ENCODE measurements at regions not wholly inside any gene's neighbourhood (a gene's known extent, or its start where the extent isn't known, plus 50 kb on each side); places are given as distances from the start of the nearest gene placed in this dataset.

DNA sequence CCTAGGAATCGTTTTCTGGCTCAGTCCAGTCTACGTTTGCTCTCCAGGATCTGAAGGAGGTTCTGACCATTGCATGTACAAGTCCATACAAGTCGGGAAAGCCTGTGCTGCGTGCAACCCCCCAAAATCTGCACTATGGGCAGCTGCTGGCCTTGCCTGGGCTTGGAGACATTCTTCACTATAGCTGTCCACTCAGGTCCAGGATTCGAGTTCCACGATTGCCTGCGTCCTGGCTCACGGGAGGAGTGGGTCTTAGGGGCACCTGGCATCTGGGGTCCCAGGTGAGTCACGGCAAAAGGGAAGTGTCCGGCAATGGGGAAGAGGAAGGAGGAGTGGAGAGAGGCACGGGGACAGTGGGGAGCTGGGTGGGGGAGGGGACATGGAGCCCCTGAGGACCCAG, 563.0 kb downstream of the BRD1 start:
- no peak for DNase-seq (ENCODE audit: low read depth)

DNA sequence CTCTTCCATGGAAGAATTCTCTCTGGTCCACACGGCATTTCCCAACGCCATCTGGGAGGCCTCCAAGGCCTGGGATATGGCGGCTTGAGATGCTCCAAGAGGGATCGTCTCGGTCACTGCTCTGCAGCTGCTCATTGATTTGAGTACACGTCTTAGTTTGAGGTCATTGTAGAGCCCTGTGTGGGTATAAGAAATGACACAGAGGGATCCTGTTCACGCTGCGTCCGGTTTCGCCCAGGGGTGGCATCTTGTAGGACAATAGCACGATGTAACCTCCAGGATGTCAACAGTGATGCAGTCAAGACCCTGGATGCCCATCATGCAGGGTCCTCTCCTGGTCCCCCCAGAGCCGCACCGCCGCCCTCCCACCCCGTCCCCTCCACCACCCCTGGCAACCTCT, 564.6 kb downstream of the BRD1 start:
- no peak for DNase-seq (ENCODE audit: low read depth)

DNA sequence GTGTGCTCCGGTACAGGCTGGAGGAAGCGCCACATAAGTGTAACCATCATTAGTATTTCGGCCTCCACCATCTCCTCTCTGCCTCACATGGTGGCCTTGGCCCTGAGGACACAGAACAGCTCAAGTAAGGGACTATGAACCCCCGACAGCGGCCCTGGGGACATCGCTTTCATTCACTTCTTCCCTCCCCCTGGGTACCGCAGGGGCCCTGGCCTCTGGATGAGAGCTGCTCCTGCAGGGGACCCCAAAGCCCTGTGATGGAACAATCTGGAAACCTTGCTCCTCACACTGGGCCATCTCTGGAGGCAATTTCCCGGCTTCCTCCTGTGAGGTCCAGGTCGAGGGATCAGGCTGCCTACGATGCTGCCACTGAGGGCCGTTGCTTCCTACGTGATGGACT, 565.5 kb downstream of the BRD1 start:
- DNase-seq (ENCODE audit: low read depth): no peak

DNA sequence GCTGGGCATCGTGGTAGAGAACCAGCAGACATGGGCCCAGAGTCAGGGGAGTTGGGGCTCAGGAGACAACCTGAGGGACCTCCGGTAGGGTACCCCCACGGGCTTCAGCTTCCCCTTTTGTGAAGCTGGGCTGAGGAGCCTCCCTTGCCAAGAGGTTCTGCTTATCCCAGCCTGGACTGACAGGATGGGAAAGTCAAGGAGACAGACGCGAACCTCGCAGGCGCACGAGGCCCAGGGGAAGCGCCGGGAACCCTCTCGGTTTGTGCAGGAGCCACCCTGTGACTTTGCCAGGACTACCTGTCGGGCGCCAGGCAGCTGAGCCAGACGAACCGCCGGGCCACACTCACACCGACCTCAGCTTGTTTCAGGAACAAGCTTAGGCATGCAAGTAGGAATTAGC, 566.1 kb downstream of the BRD1 start:
- no peak for DNase-seq (ENCODE audit: low read depth)

DNA sequence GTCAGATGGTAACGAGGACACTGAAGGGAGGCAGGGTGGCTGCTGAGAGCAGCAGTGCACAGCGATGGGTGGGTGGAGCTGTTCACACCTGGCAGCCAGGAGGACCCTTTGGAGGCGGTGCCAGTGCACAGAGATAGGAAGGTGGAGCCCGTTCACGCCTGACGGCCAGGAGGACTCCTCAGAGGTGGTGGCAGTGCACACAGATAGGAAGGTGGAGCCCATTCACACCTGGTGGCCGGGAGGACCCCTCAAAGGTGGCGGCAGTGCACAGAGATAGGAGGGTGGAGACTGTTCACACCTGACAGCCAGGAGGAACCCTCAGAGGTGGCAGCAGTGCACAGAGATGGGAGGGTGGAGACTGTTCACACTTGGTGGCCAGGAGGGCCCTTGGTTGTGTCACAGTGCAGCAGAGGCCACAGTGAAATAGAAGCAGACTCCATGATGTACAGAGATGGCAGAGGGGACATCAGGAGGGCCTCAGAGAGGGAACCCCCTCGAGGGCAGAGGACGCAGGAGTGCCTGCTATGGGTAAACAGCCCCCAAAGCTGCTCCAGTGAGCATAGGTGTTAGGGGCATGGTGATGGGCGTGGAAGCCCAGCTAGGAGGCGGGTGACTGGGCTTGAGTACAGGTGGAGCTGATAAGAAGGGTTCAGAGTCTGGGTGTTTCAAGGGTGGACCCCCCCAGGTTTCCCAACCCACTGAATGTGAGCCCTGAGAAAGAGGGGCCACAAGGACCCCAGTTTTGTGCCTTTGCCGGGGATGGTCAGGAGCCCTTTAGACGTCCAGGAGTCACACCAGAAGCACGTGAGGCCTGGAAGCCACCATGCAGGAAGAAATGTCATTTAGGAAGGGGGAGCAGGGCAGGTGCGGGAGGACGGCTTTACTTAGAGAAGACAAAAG, 566.7 kb downstream of the BRD1 start:
- no peak for DNase-seq (ENCODE audit: low read depth)

DNA sequence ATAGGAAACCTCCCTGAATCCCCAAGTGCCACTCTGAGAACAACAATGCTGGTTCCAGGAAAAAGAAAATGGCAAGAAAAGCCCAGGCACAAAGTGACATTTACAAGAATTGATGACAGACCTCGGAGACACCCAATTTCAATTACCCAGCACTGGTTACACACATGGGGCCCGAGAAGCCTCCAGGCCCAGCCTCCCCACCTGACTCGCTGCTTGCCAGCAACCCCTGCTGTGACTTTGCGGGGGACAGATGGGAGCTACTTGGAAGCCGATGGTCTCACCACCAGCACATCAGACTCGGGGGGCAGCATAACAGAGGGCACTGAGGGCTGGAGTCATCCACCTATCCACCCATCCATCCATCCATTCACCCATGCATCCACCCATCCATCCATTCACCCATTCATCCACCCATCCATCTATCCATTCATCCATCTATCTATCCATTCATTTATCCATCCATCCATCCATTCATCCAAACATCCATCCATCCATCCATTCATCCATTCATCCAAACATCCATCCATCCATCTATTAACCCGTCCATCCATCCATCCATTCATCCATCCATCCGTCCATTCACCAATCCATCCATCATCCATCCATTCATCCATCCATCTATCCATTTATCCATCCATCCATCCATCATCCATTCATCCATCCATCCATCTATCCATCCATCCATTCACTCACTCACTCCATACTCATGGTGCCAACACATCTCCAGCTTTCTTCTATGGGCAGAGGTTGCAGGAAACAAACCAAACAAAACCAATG, 567.6 kb downstream of the BRD1 start:
- no peak for DNase-seq (ENCODE audit: low read depth)

DNA sequence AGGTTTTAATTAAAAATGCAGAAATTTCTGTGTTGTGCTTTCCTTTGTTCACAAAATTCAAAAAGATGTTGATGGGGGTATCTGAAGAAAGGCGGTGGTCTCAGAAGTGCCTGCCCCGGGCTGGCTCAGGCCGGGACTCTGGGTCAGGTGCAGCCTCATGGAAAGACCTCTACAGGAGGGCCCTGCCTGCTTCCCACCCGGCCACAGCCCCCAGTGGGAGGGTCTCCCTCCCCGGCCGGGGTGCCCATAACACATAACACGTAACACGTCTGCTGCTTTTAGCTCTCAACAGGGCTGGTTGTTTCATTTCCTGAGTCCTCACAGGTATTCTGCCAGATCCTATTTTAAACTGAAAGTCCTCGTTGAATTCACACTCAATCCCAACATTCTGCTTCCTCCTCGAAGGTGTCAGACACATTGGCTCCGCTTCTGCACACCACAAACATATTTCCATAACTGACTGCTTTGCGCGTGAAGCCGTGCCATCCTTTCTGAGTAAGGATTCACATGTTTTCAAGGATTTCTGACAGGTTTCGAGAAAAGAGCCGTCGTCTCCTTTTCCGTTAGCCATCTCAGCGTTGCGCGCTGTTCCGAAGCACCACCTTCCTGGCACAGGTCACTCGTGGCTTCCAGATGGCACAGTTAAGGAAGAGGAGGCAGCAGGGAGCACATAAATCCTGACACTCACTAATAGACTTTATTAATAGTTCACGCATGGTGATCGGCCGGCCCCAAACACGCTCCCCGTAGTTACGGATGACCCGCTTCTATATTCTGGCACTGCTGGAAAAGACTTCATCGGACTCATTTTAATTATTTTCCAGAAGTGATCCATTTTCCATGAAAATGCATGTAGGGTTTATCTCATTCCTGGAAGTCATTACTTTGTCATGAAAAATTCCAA, 569.3 kb downstream of the BRD1 start:
- DNase-seq (ENCODE audit: low read depth): no peak

DNA sequence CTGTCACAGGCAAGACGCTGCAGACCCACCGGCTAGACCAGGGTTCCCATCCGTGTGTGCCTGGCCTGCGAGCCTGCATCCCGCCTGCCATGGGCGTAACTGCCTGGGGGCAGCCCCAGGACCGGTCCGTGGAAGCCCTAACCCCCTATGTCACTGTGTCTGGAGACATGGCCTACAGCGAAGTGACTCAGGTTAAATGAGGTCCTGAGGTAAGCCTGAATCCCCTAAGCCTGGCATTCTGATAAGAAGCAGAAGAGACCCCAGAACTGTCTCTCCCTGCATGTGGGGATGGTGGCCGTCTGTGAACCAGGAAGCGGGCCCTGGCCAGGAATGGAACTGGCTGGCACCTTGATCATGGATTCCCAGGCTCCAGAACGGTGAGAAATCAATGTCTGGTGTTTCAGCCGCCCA, 570.1 kb downstream of the BRD1 start:
- no peak for DNase-seq (ENCODE audit: low read depth)

DNA sequence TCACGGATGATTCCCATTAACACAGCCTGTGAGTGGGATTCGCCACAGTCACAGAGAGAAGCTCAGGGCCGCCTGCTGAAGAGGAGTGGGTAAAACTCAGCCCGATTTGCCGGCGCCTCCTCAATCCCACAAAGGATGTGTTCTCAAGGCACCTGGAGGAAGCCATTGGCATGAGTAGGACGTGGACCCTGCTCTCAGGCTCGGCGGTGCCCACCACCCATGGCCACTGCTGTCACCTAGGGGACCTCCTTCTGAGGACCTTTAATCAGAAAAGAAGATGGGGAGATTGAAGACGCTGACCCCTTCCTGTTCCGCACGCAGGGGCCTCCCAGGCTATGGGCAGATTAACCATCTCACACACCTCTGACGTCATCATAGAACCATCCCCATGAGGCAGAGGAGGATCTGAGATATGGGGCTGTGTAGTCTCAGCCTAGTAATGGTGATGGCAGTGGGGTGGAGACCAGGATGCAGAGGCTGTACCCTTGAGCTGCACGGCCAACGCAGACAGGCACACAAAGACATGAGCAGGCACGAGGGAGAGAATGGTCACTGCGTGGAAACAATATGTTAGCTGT, 571.8 kb downstream of the BRD1 start:
- peak; percentile 31 for DNase-seq (ENCODE audit: low read depth)

DNA sequence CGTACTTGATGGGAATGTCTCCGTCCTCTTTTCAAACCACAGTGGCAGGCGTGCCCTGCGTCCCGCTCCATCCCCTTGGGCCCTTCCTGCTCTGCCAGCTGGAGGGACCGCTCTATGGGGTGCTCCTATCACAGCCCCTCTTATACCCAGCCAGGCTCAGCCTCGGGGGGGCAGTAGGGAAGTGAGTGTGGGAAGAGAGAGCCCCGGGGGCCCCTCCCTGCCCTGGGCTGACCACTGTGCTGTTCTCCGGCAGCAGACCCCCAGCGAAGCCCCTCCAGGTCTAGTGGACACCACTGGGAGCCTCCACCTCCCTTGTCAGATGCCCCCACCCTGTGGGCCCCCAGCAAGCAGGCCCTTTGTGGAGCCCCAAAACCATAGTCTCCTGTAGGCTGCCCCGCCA, 572.5 kb downstream of the BRD1 start:
- no peak for DNase-seq (ENCODE audit: low read depth)

DNA sequence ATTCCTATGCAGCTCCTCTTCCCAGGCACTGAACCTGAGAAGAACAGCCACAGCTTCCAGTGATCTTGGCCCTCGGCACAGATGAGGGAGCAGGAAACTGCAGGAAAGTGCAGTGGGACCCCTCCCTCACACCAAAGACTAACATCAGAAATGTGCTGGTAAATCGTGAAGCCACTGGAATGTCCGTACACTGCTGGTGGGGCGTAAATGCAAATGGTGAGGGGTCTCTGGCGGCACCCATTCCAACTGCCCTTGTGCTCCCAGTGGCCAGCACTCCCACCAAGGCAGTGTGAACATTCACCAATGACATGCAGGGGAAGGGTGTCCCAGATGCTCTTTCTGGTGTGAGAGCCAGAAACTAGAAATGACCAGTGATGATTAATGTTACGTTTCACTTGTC, 574.0 kb downstream of the BRD1 start:
- DNase-seq (ENCODE audit: low read depth): no peak

DNA sequence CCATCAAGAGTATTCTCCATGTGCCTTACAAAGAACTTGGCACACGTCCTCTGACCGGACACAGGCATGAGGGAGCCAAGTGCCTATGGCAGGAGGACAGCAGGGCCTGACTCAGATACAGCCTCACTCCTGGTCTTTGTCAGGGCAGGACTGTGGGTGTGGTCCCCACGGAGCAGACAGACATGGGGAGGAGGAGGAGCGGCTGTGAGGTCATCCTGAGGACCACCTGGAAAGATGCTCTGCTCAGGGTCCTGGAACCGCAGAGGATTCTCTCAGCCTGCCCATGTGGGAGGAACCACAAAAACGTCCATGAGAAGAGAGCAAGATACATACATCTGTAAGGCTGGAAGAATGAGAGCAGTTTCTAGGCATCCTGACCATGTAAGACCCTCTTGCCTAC, 576.3 kb downstream of the BRD1 start:
- DNase-seq (ENCODE audit: low read depth): no peak

DNA sequence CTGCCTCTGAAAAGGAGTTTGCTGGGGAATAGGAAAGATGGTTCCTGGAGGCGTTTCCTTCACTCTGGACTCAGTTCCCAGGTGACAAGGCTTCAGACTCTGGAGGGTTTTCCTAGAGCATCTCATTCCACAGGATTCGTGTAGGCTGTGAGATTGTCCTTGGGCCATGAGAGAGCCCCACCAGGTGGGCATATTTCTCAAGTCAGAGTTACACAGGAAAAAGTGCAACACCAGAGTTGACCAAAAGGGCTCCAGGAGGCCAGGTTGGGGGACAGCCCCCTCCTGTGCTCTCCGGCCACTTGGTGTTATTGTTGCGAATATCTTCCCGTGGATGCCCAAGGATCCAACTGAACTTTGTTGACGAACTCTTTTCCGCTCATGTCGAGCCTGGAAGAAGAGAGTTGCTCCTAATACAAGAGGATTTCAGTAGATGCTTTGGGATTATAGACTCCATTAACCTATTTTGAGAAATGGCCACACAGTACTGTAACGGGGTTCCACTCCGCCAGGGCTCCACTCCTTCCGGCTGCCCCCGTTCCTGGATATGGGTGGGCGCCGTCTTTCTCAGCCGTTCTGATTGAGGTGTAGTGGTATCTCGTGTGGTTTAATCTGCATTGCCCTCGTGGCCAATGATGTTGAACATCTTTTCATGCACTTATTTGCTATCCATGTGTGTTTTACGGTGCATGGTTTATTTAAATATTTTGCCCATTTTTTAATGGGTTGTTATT, 580.3 kb downstream of the BRD1 start:
- DNase-seq (ENCODE audit: low read depth): no peak

DNA sequence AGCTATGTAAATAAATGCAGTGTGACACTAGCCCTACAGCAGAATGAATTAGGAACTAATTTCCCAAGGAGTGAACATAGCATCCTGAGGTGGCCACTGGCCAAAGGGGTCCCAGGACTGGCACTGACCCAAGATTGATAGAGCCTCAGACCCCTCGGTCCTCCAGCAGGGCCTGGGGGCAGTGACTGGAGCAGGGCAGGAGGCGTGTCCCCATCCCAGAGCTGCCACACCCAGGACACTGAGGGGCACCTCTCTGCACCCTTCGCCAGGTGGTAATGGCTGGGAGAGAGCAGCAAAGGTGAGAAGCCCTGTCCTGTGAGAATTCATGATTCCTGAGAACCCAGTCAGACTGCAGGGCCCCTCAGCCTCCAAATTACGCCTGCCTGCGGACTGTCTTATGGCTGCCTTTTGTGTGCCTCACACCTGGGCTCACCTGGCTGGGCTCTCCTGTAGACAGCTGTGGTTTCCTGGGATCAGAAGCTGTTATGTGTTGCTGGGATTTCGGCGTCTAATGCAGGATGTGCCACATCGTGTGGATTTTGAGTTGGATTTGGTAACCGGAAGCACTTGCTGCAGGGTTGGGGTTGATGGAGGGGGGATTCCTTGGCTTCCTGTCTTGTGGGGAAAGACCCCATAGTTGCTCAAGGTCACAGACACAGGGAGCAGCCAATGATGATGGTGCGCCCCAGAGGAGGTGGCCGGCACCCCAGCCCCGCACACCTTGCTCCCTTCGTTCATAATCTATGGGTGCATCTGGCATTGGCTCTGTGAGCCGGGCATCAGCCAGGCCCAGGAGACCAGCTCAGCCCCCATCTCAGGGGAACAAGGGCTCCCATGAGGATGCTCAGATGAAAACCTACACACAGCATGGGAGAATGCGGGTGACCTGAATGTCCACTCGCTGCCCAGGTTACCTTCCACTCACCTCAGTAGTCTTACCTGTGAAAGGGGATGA, 582.9 kb downstream of the BRD1 start:
- DNase-seq (ENCODE audit: low read depth): no peak

DNA sequence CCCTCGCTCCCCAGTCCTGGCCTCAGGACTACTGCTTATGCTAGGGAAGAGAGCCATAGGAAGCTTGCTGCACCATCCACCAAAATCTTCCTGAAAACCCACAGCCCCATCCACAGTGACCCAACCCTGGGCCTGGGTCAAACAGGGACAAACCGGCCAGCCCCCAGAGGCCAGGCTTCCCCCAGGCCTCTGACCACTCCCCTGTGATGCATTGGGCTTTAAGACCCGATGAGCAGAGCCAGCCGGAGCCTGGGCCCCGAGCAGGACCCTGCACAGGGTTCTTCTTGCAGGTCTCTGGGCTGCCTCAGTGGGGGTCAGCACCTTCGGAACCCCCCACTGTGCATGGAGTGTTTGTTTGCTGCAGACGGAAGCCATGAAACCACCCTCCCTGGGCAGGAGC, 583.7 kb downstream of the BRD1 start:
- no peak for DNase-seq (ENCODE audit: low read depth)

DNA sequence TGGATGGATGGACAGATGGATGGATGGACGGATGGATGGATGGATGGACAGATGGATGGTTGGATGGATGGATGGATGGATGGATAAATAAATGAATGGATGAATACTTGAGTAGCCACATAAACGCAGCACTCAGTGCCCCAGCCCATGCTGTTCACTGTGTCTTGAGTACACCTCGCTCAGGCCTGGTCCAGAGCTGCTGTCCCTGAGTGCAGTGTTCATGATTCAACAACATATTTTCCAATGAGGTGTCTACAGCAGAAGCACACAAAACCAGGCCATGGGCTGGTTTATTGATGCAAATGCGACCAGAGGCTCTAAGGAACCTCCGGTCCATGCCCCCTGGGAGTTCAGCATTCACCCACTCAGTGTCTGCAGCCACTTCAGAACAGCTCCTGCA, 584.3 kb downstream of the BRD1 start:
- no peak for DNase-seq (ENCODE audit: low read depth)

DNA sequence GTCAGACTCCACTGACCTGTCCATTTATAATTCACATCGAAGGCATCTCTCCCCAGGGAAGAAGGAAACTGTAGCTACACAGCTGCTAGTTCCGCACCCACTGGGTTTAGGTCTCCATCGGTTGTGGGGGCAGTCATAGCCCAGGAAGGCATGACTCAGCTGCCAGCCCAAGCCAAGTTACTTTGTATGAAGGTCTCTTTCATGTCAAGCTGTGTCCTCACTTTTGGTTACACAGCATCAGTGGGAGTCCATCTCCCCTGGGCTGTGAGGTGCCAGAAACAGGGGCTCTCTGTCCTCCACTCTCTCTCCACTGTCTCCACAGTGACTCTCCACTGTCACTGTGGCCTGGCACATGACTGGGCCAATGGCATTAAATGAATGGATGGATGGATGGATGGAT, 585.2 kb downstream of the BRD1 start:
- DNase-seq (ENCODE audit: low read depth): no peak

DNA sequence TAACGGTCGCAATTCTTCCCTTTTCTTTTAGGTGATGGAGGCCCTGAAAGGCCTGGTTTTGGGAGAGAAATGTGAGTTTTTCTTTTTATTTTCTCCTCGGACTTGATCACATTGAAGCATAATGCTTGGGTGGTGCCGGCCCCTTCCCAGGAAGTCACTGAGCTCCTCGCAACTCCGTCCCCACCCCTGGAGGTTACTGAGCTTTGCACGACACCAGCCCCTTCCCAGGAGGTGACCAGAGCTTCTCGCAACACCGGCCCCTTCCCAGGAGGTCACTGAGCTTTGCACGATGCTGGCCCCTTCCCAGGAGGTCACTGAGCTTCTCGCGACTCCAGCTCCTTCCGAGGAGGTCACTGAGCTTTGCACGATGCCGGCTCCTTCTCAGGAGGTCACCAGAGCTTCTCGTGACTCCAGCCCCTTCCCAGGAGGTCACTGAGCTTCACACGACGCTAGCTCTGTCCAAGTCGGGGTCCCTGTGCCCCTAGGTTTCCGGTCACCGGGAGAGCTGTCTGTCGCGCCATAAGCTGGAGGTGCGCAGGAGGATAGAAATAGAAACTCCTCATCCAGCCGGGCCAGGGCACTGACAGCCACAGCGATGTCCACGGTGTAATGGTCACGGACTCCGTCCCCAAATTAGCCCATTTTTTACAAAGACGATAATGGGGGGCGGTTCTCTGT, 586.4 kb downstream of the BRD1 start:
- DNase-seq (ENCODE audit: low read depth): no peak

DNA sequence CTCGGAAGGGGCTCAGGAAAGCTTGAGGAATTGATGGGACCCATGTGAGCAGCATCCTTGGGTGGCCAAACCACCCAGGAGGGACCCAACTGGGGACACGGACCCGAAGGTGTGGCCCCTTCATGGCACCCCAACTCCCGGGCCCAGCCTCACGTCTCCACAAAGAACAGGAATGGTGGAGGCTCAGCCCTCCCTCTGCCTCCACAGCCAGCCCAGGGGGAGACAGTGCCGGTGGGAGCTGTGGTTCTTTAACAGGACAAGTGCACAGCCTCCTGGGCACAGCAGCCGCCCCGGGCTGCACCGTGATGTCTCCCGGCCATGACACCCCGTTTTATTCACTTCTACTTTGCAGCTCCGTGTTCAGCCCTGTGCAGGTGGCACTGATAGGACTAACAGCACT, 587.2 kb downstream of the BRD1 start:
- no peak for DNase-seq (ENCODE audit: low read depth)
